ENCODE measurements at regions not wholly inside any gene's neighbourhood (a gene's known extent, or its start where the extent isn't known, plus 50 kb on each side); places are given as distances from the start of the nearest gene placed in this dataset.

DNA sequence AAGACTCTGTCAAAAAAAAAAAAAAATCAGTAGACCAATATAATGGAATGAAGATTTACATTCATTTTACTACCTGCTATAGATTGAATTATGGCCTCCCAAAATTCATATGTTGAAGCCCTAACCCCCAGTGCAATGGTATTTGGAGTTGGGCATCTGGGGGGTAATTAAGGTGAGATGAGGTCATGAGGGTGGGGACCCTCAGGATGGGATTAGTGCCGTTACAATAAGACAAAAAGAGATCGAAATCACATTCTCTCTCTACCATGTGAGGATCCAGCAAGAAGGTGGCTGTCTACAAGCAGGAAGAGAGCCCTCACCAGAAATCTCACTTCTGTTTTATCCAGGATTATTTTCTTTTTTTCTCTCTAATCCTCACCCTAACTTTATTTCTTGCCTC is 100.6 kb upstream of the LOC128125822 start:
- no peaks in the 10 kb centered on the region for H3K27me3 Mint-ChIP-seq (ENCODE audit: unreplicated experiment)
- H3K27ac Mint-ChIP-seq (ENCODE audit: unreplicated experiment), result no peak overlapping the region
- intact Hi-C loops (cut with micrococcal nuclease; ENCODE audit: unreplicated experiment), result no loop called here
- CTCF ChIA-PET, result no interaction called here
- no peaks in the 10 kb centered on the region for H3K36me3 Mint-ChIP-seq (ENCODE audit: insufficient read depth, unreplicated experiment)
- no peaks in the 10 kb centered on the region for H3K9me3 Mint-ChIP-seq (ENCODE audit: low read depth, unreplicated experiment)
- H3K4me3 Mint-ChIP-seq (ENCODE audit: low read depth, unreplicated experiment), result no peak overlapping the region
- DNase-seq, result no peak
- BruUV-seq (replicated peaks), result no TSS peak
- TF ChIP-seq, protein P1, sequence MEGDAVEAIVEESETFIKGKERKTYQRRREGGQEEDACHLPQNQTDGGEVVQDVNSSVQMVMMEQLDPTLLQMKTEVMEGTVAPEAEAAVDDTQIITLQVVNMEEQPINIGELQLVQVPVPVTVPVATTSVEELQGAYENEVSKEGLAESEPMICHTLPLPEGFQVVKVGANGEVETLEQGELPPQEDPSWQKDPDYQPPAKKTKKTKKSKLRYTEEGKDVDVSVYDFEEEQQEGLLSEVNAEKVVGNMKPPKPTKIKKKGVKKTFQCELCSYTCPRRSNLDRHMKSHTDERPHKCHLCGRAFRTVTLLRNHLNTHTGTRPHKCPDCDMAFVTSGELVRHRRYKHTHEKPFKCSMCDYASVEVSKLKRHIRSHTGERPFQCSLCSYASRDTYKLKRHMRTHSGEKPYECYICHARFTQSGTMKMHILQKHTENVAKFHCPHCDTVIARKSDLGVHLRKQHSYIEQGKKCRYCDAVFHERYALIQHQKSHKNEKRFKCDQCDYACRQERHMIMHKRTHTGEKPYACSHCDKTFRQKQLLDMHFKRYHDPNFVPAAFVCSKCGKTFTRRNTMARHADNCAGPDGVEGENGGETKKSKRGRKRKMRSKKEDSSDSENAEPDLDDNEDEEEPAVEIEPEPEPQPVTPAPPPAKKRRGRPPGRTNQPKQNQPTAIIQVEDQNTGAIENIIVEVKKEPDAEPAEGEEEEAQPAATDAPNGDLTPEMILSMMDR (IDR thresholded peaks at IDR 0.05; ENCODE audit: unreplicated experiment), result no peak
- H3K4me1 Mint-ChIP-seq (ENCODE audit: low read depth, unreplicated experiment), result peaks cover 12% of the 10 kb centered on the region

DNA sequence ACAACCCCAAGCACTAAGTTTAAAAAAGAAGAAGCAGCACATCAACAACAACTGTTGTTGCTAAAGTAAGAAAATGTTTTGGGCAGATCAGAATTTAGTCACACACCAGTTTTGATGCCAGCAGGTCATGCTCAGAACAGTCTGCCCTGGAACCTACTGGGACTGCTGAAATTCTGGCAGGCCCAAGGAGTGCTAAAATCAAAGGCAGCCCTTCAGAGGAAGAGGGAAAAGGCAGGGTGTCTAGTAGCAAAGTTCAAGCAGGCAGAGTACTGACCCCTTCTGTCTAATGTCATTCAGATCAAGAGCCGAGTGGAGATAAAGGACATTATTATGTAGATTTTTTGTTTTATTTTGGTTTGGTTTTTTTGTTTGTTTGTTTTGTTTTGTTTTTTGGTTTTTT is 96.6 kb upstream of the LOC128125822 start:
- H3K27me3 Mint-ChIP-seq (ENCODE audit: unreplicated experiment), result no peaks in the 10 kb centered on the region
- CTCF ChIA-PET, result no interaction called here
- no TSS peak for BruUV-seq (replicated peaks)
- DNase-seq, result no peak
- H3K9me3 Mint-ChIP-seq (ENCODE audit: low read depth, unreplicated experiment), result no peaks in the 10 kb centered on the region
- TF ChIP-seq, protein P1 (IDR thresholded peaks at IDR 0.05; ENCODE audit: unreplicated experiment), result no peak
- no peak overlapping the region for H3K27ac Mint-ChIP-seq (ENCODE audit: unreplicated experiment)
- peaks cover 23% of the 10 kb centered on the region for H3K4me1 Mint-ChIP-seq (ENCODE audit: low read depth, unreplicated experiment)
- no peak overlapping the region for H3K4me3 Mint-ChIP-seq (ENCODE audit: low read depth, unreplicated experiment)
- intact Hi-C loops (cut with micrococcal nuclease; ENCODE audit: unreplicated experiment), result loop anchor here (5.0 kb wide), 1 partner anchor 42 kb away; no protein-coding TSS in a partner anchor
- H3K36me3 Mint-ChIP-seq (ENCODE audit: insufficient read depth, unreplicated experiment), result no peaks in the 10 kb centered on the region

DNA sequence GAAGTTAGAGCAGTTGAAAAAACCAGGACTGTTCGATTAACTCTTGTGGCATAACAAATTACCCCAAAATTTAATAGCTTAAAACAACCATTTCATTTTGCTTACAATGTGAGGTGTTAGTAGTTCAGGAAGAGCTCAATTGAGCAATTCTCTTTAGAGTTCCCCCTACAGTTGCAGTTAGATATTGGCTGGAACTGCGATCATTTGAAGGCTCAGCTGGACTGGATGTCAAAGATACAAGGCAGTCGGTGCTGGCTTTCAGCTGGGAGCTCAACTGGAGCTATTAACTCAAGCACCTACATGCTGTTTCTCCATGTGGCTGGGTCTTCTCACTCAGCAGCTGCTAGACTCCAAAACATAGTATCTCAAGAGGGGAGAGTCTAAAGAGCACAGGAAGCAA is 96.0 kb upstream of the LOC128125822 start:
- CTCF ChIA-PET, result interaction anchor here (0.9 kb wide), 1 partner anchor 10 kb away, joined by 3 read pairs; no protein-coding TSS in a partner anchor
- BruUV-seq (replicated peaks), result no TSS peak

DNA sequence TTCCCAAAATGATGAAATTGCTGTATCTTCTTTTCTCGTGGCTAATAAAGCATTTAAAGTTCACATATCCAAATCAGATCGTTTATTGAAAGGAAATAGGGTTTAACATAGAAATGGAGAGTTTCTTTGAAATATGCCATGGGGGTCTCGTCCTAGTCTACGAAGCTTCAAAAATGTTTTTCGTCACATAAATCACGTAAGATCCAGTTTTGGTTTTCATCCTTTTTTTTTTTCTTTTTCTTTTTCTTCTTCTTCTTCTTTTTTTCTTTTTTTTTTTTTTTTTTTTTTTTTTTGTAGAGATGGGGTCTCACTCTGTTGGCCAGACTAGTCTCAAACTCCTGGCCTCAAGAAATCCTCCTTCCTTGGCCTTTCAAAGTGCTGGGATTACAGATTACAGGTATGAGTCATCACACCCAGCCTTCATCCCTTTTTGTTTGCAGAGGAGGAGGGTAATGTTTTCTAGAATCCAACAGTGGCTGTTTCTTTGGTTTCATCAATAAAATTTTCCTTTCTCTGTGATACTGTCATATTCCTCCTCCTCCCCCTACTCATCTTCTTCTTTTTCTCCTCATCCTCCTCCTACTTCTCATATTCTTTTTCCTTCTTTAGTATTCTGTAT is 94.7 kb upstream of the LOC128125822 start:
- H3K4me1 Mint-ChIP-seq (ENCODE audit: low read depth, unreplicated experiment), result peaks cover 23% of the 10 kb centered on the region
- no TSS peak for BruUV-seq (replicated peaks)
- no peaks in the 10 kb centered on the region for H3K27me3 Mint-ChIP-seq (ENCODE audit: unreplicated experiment)
- CTCF ChIA-PET, result interaction anchor here (0.7 kb wide), 1 partner anchor 50 kb away, joined by 3 read pairs; no protein-coding TSS in a partner anchor
- intact Hi-C loops (cut with micrococcal nuclease; ENCODE audit: unreplicated experiment), result loop anchor here (5.0 kb wide), 1 partner anchor 40 kb away; no protein-coding TSS in a partner anchor
- no peak for DNase-seq
- H3K9me3 Mint-ChIP-seq (ENCODE audit: low read depth, unreplicated experiment), result no peaks in the 10 kb centered on the region
- H3K27ac Mint-ChIP-seq (ENCODE audit: unreplicated experiment), result no peak overlapping the region
- H3K36me3 Mint-ChIP-seq (ENCODE audit: insufficient read depth, unreplicated experiment), result no peaks in the 10 kb centered on the region
- TF ChIP-seq, protein P1 (IDR thresholded peaks at IDR 0.05; ENCODE audit: unreplicated experiment), result no peak
- H3K4me3 Mint-ChIP-seq (ENCODE audit: low read depth, unreplicated experiment), result no peak overlapping the region

More for the DNA sequence above, 96.0 kb upstream of the LOC128125822 start:
- DNase-seq, result no peak
- Mint-ChIP-seq H3K4me1 (ENCODE audit: low read depth, unreplicated experiment) (peaks cover 23% of the 10 kb centered on the region), H3K4me3 (ENCODE audit: low read depth, unreplicated experiment) (no peak overlapping the region), H3K27ac (ENCODE audit: unreplicated experiment) (no peak overlapping the region), H3K27me3 (ENCODE audit: unreplicated experiment) (no peaks in the 10 kb centered on the region), H3K36me3 (ENCODE audit: insufficient read depth, unreplicated experiment) (no peaks in the 10 kb centered on the region), H3K9me3 (ENCODE audit: low read depth, unreplicated experiment) (no peaks in the 10 kb centered on the region)
- TF ChIP-seq, protein P1 (IDR thresholded peaks at IDR 0.05; ENCODE audit: unreplicated experiment), result no peak
- intact Hi-C loops (cut with micrococcal nuclease; ENCODE audit: unreplicated experiment), result loop anchor here (5.0 kb wide), 1 partner anchor 41 kb away; no protein-coding TSS in a partner anchor

Data from Calu3 (cell line).